Left ventricle myocardium inferior (tissue), 1 donor: ENCODE measurements at regions not wholly inside any gene's neighbourhood (a gene's known extent, or its start where the extent isn't known, plus 50 kb on each side); places are given as distances from the start of the nearest gene placed in this dataset.

Source experiments
- DNase-seq: peaks from one replicate; pipeline ENCODE4 v3.0.0-alpha.2; 2020
- H3K27ac ChIP-seq: fragments of 200-600 bp; replicated peaks from 2 replicates; pipeline ENCODE4 v1.8.0; 2021
- H3K27me3 ChIP-seq: fragments of 200-600 bp; 2 replicates; pipeline ENCODE4 v1.8.0; 2021; ENCODE audit warnings: low read depth
- H3K36me3 ChIP-seq: fragments of 200-600 bp; 2 replicates; pipeline ENCODE4 v1.8.0; 2021
- H3K4me1 ChIP-seq: fragments of 200-600 bp; 2 replicates; pipeline ENCODE4 v1.8.0; 2021
- H3K4me3 ChIP-seq: fragments of 200-600 bp; 2 replicates; pipeline ENCODE4 v1.8.0; 2021; ENCODE audit warnings: mild to moderate bottlenecking, moderate library complexity
- H3K9me3 ChIP-seq: fragments of 200-600 bp; replicated peaks from 2 replicates; pipeline ENCODE4 v1.8.0; 2021
- CTCF ChIP-seq: fragments of 200-600 bp; IDR thresholded peaks from 2 replicates; pipeline ENCODE4 v1.8.0; 2021; ENCODE audit warnings: antibody characterized with exemption, mild to moderate bottlenecking, borderline replicate concordance
- intact Hi-C: fragments of 100-400 bp; cut with micrococcal nuclease; formaldehyde crosslinking; loops from one replicate; pipeline ENCODE4 v1.11.0; 2022
- donor health status: DM: no; HTN: yes; CAD: no; lungs with severe emphysema.

- no peak for DNase-seq
- intact Hi-C loops, result no loop called here
- Histone ChIP-seq H3K27me3 (no peaks in the 10 kb centered on the region), H3K4me1 (peaks cover 14% of the 10 kb centered on the region), H3K9me3 (no peaks in the 10 kb centered on the region), H3K36me3 (no peaks in the 10 kb centered on the region), H3K4me3 (peak overlapping the region; percentile 38), H3K27ac (peak overlapping the region; percentile 79)
- TF ChIP-seq CTCF, result no peak
Observed at GRCh38 chr13:109281903-109282635, 504.3 kb downstream of the IRS2 start.

- H3K27ac ChIP-seq, result peak overlapping the region; percentile 79
- H3K9me3 ChIP-seq, result no peaks in the 10 kb centered on the region
- no peak for TF ChIP-seq CTCF
- H3K4me1 ChIP-seq, result peaks cover 14% of the 10 kb centered on the region
- no peak for DNase-seq
- no peaks in the 10 kb centered on the region for H3K36me3 ChIP-seq
- H3K4me3 ChIP-seq, result peak overlapping the region; percentile 38
- intact Hi-C loops, result no loop called here
- H3K27me3 ChIP-seq, result no peaks in the 10 kb centered on the region
Observed at GRCh38 chr13:109281017-109281902, 505.1 kb downstream of the IRS2 start.

- no peaks in the 10 kb centered on the region for H3K36me3 ChIP-seq
- peaks cover 13% of the 10 kb centered on the region for H3K4me1 ChIP-seq
- no peak overlapping the region for H3K27ac ChIP-seq
- TF ChIP-seq CTCF, result no peak
- intact Hi-C loops, result no loop called here
- H3K4me3 ChIP-seq, result no peak overlapping the region
- no peaks in the 10 kb centered on the region for H3K27me3 ChIP-seq
- DNase-seq, result no peak
- H3K9me3 ChIP-seq, result no peaks in the 10 kb centered on the region
Observed at GRCh38 chr13:109276261-109276660, 510.1 kb downstream of the IRS2 start.

GRCh38 chr13:109275852-109276251 lies 510.5 kb downstream of the IRS2 start:
- Histone ChIP-seq H3K27ac (no peak overlapping the region), H3K36me3 (no peaks in the 10 kb centered on the region), H3K4me1 (peaks cover 10% of the 10 kb centered on the region), H3K9me3 (no peaks in the 10 kb centered on the region), H3K4me3 (no peak overlapping the region), H3K27me3 (no peaks in the 10 kb centered on the region)
- intact Hi-C loops, result no loop called here
- no peak for TF ChIP-seq CTCF
- no peak for DNase-seq

- Histone ChIP-seq H3K9me3 (no peaks in the 10 kb centered on the region), H3K27me3 (no peaks in the 10 kb centered on the region), H3K27ac (no peak overlapping the region), H3K36me3 (no peaks in the 10 kb centered on the region), H3K4me3 (no peak overlapping the region), H3K4me1 (peaks cover 10% of the 10 kb centered on the region)
- no peak for TF ChIP-seq CTCF
- no peak for DNase-seq
- intact Hi-C loops, result no loop called here
Observed at GRCh38 chr13:109275139-109275745, 511.1 kb downstream of the IRS2 start.
